Liver (tissue), 3 donors: ENCODE measurements at regions not wholly inside any gene's neighbourhood (a gene's known extent, or its start where the extent isn't known, plus 50 kb on each side); places are given as distances from the start of the nearest gene placed in this dataset.

Experiments
- EGR1 ChIP-seq, 2 donors: IDR thresholded peaks; 2 replicates each; pipeline ENCODE4 v1.6.1; 2016 to 2018; ENCODE audit warnings: antibody characterized with exemption in 2 of 2, low read depth in 2 of 2
- FOXA1 ChIP-seq: IDR thresholded peaks from 2 replicates; pipeline ENCODE4 v1.6.1; 2016; ENCODE audit warnings: antibody characterized with exemption
- HNF4A ChIP-seq, 2 donors: conservative IDR thresholded peaks; 2 replicates each; pipeline ENCODE4 v1.6.1; 2016; ENCODE audit warnings: antibody characterized with exemption in 2 of 2, mild to moderate bottlenecking in 2 of 2
- RAD21 ChIP-seq, 2 donors: IDR thresholded peaks; 2 replicates each; pipeline ENCODE4 v1.6.1; 2016; ENCODE audit warnings: antibody characterized with exemption in 2 of 2, mild to moderate bottlenecking in 2 of 2
- SP1 ChIP-seq: IDR thresholded peaks from 2 replicates; pipeline ENCODE4 v1.6.1; 2018; ENCODE audit warnings: antibody characterized with exemption, mild to moderate bottlenecking
- TAF1 ChIP-seq: conservative IDR thresholded peaks from 2 replicates; pipeline ENCODE4 v1.6.1; 2016; ENCODE audit warnings: antibody characterized with exemption, mild to moderate bottlenecking
- YY1 ChIP-seq: IDR thresholded peaks from 2 replicates; pipeline ENCODE4 v1.6.1; 2016; ENCODE audit warnings: antibody characterized with exemption, mild to moderate bottlenecking
- TF ChIP-seq, protein P1 (sequence below): fragments of 150-350 bp; IDR thresholded peaks from 2 replicates; pipeline ENCODE4 v1.5.1; 2017; ENCODE audit warnings: improper control_type of control experiment, low read depth, low read length; ENCODE audit not compliant: missing input control
- TF ChIP-seq, protein P2 (sequence below): IDR thresholded peaks from 2 replicates; pipeline ENCODE4 v1.6.1; 2016; ENCODE audit warnings: antibody characterized with exemption, mild to moderate bottlenecking
- TF ChIP-seq, protein P3 (sequence below): IDR thresholded peaks from 2 replicates; pipeline ENCODE4 v1.6.1; 2016; ENCODE audit warnings: antibody characterized with exemption
- donor health status: healthy.
- donor health status: healthy.

DNA sequence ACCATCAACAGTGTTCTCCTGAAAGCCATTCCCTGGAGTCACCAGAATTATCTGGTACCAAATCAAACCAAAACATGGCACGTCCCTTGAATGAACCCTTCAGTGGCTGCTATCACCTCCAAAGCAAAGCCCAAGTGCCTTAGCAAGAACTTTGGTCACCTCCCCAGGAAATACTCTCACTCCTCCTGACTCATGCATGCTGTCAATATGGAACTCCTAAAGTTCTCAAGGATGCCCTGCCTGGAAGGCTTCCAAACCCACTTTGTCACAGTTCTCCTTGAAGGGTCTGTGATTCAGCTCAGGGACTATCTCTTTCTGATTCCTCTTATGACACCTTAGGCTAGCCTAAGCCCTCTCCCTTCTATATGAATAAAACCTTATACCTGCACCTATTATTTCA lies 146.1 kb upstream of the RUNX1 start:
- TF ChIP-seq, protein P1, sequence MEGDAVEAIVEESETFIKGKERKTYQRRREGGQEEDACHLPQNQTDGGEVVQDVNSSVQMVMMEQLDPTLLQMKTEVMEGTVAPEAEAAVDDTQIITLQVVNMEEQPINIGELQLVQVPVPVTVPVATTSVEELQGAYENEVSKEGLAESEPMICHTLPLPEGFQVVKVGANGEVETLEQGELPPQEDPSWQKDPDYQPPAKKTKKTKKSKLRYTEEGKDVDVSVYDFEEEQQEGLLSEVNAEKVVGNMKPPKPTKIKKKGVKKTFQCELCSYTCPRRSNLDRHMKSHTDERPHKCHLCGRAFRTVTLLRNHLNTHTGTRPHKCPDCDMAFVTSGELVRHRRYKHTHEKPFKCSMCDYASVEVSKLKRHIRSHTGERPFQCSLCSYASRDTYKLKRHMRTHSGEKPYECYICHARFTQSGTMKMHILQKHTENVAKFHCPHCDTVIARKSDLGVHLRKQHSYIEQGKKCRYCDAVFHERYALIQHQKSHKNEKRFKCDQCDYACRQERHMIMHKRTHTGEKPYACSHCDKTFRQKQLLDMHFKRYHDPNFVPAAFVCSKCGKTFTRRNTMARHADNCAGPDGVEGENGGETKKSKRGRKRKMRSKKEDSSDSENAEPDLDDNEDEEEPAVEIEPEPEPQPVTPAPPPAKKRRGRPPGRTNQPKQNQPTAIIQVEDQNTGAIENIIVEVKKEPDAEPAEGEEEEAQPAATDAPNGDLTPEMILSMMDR, result no peak
- TF ChIP-seq TAF1, result no peak
- no peak for TF ChIP-seq SP1
- TF ChIP-seq HNF4A (conservative IDR thresholded peaks at IDR 0.05), result no peak
- no peak for TF ChIP-seq RAD21 (IDR thresholded peaks at IDR 0.05)
- TF ChIP-seq, protein P2, sequence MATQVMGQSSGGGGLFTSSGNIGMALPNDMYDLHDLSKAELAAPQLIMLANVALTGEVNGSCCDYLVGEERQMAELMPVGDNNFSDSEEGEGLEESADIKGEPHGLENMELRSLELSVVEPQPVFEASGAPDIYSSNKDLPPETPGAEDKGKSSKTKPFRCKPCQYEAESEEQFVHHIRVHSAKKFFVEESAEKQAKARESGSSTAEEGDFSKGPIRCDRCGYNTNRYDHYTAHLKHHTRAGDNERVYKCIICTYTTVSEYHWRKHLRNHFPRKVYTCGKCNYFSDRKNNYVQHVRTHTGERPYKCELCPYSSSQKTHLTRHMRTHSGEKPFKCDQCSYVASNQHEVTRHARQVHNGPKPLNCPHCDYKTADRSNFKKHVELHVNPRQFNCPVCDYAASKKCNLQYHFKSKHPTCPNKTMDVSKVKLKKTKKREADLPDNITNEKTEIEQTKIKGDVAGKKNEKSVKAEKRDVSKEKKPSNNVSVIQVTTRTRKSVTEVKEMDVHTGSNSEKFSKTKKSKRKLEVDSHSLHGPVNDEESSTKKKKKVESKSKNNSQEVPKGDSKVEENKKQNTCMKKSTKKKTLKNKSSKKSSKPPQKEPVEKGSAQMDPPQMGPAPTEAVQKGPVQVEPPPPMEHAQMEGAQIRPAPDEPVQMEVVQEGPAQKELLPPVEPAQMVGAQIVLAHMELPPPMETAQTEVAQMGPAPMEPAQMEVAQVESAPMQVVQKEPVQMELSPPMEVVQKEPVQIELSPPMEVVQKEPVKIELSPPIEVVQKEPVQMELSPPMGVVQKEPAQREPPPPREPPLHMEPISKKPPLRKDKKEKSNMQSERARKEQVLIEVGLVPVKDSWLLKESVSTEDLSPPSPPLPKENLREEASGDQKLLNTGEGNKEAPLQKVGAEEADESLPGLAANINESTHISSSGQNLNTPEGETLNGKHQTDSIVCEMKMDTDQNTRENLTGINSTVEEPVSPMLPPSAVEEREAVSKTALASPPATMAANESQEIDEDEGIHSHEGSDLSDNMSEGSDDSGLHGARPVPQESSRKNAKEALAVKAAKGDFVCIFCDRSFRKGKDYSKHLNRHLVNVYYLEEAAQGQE, result no peak
- no peak for TF ChIP-seq EGR1 (IDR thresholded peaks at IDR 0.05; ENCODE audit: low read depth in 2 of 2)
- no peak for TF ChIP-seq FOXA1
- no peak for TF ChIP-seq YY1
- TF ChIP-seq, protein P3, sequence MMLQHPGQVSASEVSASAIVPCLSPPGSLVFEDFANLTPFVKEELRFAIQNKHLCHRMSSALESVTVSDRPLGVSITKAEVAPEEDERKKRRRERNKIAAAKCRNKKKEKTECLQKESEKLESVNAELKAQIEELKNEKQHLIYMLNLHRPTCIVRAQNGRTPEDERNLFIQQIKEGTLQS, result no peak
